NK-92 treated with Interleukin-12 subunit alpha and Interleukin-12 subunit beta, amount 100 ng/mL, for 24 hours (cell line): ENCODE measurements at regions not wholly inside any gene's neighbourhood (a gene's known extent, or its start where the extent isn't known, plus 50 kb on each side); places are given as distances from the start of the nearest gene placed in this dataset.

Experiments used
- DNase-seq: peaks from one replicate; lab custom pipeline; 2025; lab: John Stamatoyannopoulos, UW

DNA sequence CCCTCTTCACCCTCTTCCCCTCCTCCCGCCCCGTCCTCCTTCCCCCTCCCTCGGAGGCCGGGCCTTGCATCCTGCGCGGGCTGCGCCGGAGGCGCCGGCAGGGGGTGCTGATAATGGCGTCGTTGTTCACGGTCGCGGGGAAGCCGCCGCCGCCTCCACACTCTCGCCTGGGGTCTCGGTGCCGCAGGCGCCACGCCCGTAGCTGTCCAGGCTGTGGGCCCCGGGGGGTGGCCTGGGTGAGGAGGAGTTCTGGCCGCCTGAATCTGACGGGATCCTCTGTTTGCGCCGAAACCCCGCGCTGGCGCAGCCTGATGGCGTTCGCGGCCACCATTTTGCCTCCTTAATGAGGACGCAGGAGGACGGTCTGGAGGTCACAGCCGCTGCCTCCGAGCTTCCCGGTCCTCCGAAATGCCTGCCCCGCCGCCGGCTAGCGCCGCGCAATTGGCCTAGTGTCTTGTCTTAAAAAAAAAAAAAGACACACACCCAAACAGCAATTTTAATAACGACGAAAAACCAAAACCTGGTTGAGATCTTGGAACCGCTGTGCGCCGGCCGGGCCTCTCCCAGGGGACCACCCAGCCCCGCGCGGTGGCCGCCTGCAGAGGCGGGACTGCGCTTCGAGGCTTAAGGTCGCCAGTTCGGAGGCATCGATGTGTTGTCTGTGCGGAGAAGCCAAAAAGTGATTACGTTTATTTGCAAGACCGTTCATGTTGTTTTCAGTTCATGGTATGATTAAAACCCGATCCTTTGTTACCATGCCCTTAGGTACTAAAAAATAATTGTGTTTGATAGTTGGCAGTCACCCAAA, 106.6 kb upstream of the HNRNPU start:
- DNase-seq: peak; percentile 90

DNA sequence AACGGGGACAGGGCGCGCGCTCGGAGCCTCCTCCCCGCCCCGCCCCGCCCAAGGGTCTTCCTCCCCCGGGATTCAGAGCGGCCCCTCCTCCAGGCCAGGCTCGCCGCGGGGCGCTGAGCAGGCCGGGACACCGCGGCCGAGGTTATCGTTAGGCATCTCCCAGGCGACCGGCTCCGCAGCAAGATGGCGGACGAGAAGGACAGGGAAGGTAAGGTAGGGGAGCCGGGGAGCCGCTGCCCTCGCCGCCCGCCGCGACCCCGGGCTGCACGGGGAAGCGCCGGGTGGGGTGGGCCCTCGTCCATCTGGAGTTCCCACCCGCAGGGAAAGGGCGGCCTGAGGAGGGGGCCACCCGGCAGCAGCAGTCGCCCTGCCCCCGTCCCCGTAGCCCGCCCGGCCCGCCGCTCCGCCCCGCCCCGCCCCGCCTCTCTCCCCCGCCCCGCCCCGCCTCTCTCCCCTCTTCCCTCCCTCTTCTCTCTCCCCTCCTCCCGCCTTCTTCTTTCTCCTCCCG, 105.9 kb upstream of the HNRNPU start:
- DNase-seq: peak; percentile 85

DNA sequence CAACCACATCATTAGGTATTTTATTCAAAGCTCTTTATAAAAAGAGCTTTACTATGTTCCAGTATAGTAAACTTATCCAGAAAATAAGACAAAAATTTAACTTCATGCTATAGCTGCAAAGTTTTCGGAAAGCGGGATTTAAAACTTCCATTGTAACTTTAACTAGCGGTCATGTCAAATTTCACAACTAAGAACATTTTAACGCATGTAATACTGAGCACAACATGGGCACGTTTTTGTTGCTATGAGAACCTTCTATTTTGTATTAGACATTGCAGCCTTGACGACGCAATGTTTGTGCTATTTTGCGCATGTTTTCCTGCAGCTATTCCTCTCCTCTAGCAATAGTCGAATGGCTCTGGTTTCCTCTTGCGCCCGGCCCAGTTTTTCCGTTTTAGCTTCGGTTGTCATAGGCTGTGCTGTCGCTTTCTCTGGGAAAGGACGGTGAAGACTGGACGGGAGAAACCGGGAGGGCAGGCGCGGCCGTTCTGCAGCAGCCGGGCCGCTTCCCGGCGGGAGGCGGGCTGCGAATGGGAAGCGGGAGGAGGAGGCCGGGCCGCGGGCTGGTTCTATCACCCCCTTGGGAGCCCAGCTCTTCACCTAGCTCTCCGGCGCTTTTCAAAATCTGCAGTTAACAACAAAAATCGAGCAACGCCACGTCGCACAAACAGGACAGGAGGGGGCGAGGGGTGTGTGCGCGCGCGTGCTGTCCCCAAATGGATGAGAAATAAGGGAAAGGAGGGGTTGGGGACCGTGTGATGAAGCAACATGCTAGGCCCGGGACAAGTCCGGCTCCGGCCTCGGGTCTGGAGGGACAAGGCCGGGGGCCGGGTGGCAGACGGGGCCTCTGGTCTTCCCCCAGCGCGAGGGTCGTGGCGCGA, 105.3 kb upstream of the HNRNPU start:
- DNase-seq: peak; percentile 64

DNA sequence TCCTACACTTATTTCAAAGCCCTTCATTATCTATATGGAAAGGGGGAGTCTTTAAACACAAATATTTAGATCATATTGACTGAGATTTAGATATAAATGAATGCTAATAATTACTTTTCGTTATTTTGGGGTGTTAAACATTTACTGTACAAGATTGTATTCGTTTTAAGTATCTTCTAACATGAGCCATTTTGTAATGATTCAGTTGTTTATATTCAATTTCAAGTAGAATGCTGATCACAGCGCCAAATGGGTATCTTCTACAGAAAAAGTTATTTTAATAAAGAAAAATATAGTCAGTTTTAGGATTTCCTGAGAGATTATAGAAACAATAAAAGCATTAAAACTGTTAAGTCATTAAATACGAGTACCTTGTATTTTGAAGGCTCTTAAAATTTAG, 104.5 kb upstream of the HNRNPU start:
- DNase-seq: no peak

DNA sequence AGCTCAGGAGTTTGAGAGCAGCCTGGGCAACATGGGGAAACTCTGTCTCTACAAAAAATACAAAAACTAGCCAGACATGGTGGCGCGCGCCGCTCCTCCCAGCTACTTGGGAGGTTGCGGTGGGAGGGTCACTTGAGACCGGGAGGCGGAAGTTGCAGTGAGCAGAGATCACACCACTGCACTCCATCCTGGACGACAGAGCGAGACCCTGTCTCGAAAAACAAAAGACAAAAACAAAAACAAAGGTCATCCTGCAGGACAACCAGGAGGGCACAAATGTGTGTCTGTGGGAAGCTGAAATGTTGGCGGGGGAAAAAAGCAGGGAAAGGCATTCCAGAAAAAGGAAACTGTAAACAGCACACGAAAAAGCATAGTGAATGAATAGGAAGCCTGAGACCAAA, 104.1 kb upstream of the HNRNPU start:
- no peak for DNase-seq

DNA sequence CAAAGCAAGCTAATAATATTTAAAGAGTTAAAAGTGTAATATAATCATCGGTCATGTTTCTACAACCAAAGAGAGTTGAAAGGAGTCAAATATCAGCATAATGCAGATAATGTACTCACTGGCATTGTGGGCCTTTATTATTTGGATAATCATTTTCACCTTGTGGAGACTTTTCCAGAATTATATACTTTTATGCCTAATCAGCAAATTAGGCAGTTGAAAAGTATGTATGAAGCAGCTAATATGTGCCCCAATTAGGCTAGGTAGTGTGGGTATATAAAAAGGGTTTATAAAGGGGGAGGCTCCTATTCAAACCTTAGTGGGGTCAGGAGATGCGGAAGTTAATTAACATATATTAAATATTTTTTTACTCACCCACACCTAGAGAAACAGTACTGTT, 102.8 kb upstream of the HNRNPU start:
- no peak for DNase-seq

DNA sequence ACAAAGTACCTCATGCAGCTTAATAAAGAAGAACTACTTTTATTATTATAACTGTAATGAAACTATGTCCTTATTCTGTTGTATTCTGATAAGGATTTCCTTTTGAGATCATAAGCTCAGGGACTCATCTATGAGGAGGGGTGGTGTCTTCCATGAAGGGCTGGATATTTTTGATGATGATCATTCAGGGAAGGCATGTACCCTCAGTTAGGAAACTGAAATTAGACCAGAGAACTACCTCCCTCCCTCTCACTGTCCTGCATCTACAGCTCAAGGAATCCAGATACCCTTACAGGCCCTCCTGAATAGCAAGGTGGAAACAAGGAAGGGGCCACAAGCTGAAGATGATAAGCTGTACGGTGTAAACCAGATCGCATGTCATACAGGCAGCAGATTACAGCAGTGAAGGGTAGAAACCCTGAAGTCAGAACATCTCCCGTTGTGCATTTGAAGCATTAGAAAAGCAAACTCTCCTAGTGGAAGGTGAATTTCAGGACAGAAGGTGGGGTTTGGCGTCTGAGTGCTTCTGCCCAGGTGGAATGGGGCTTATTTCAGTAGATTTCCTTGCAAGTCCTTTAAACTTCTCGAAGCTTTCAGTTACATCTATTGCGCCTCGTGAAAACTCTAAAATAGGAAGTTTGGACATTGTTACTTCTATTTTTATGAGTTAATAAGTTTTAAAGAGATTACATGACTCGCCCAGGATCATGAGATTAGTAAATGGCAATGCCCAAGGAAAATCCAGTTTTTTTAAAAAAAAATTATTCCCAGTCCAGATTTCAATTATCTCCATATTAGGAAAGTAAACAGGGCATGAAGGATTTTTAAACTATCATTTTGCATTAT, 101.1 kb upstream of the HNRNPU start:
- DNase-seq: no peak

DNA sequence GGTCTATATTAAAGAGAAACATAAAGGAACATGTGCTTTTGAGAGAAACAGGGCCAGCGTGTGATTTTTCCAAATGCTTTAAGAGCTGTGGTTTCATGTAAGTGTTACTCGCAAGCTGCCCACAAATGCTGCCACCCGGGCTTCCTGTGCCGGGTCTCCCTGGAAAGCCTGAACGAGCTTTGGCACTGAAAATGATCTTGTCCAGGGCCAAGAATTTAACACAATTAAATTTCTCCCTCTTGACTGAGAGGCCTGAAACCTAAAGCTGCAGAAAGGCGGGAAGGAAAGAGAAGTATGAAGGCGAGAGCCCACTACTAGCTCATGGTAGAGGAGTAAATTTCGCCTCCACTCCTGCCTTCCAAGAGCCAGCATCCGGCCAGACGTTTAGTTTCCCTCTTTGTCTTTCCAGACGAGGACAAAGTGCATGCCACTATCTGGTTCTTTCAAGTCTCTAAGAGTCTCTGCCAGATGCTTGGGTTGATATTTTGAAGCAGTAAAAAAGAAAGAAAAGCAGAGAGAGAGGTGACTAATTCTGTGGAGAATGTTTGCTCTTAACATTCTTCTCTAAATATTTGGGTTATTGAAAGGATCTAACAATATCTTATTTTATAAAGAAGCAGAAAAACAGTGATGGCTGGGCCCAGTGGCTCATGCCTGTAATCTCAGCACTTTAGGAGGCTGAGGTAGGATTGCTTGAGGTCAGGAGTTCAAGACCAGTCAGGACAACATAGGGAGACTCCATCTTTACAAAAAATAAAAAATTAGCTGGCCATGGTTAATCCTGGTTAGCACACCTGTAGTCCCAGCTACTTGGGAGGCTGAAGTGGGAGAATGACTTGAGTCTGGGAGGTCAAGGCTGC, 100.0 kb upstream of the HNRNPU start:
- peak; percentile 39 for DNase-seq

DNA sequence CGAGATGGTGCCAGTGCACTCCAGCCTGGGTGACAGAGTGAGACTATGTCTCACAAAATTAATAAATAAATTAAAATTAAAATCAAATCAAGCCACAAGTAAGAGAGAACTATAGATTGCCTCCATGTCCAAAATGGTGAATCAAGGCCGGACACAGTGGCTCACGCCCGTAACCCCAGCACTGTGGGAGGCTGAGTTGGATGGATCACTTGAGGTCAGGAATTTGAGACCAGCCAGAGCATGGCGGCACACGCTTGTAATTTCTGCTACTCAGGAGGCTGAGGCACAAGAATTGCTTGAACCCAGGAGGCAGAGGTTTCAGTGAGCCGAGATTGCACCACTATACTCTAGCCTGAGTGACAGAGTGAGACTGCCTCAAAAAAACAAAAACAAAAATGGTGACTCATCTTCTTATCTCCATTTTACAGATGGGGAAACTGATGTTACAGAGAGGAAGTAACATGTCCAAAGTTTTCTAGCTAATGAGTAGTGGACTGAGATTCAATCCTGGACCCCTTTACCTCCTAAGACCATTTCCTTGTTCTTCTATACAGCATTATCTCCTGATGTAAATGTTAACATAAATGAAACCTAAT, 99.0 kb upstream of the HNRNPU start:
- no peak for DNase-seq

DNA sequence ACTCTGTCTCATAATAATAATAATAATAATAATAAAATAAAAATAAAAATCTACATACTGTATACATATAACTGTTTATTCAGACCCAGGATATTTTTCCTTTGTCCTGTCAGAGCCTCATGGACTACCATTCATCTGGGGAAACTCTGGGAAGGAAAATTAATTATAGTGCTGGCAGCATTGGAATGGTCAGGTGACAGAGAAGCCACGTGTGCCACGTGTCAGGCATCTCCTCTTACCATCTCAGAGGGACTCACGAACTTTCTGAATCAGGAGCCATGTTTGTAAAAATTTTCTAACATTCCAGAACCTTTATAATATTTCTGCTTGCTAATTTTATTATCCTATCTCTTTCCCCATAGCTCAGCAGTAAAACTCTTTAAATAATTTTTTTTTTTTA, 97.8 kb upstream of the HNRNPU start:
- no peak for DNase-seq

DNA sequence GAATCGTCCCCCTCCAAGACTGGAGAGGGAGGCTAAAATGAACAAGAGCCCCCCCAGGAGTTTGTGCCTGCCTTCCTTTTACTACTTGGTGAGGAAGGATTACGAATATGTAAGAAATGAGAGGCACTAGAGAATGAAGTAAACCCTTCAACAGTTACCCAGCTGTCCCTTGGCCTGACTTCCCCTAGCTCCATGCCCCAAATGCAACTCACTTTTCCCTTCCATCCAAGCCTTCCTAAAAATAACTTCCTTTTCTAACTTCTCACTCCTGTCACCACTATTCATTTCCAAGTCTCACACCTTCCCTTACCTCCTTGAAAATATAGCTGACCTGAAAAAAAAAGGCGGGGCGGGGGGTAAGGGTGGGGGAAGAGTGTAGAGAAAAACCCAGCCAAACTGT, 96.6 kb upstream of the HNRNPU start:
- DNase-seq: no peak

DNA sequence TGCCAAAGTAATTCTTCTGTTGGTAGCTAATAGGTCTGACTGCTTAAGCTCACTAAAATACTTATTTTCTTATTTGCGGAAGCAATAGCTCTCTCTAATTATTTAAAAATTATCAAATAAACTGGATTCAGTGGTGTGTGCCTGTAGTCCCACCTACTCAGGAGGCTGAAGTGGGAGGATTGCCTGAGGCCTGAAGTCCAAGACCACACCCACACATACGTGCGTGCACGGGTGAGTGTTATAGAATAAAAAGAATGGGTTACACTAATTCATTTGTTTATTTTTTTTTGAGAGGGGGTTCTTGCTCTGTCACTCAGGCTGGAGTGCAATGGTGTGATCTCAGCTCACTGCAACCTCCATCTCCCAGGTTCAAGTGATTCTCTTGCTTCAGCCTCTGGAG, 94.2 kb upstream of the HNRNPU start:
- DNase-seq: no peak

DNA sequence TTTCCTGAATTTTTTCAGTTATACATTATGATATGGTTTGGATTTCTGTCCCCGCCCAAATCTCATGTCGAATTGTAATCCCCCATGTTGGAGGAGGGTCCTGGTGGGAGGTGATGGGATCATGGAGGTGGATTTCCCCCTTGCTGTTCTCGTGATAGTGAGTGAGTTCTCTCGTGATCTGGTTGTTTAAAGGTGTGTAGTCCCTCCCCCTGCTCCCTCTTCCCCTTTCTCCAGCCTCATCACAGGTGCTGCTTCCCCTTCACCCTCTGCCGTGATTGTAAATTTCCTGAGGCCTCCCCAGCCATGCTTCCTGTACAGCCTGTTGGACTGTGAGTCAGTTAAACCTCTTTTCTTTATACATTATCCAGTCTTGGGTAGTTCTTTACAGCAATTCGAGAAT, 93.2 kb upstream of the HNRNPU start:
- no peak for DNase-seq

DNA sequence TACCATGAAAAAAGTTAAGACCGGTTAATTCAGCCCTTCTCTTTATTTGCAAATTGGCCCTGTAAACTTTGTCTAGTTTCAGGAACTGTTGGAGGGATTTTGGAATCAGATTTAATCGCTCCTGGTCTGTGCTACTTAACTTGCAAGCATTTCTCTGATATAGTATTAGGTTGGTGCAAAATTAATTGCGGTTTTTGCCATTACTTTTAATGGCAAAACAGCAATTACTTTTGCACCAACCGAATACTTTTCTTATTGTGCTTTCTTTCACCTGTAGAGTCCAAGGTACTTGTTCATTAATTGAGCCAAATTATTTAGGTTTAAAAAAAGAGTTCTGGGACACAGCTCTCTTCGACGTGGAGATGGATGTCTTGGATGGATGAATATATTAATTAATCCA, 92.8 kb upstream of the HNRNPU start:
- no peak for DNase-seq

DNA sequence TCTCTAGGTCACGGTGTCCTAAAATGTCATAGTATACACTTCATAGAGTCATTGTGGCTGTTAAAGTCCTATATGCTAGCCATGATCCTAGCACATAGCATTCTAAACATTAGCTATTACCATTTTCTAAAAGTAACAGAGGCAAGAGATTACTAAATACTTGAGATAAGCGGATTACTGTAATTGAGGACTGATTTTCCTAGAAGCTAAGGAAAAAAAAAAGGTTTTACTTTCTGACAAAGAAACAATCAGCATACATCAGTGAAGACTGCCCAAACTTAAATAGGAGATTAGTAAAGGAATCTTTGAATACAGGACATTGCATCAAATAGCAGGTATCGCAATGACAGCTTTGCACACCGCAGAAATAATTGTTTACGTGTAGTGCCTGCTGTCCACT, 91.3 kb upstream of the HNRNPU start:
- DNase-seq: no peak

DNA sequence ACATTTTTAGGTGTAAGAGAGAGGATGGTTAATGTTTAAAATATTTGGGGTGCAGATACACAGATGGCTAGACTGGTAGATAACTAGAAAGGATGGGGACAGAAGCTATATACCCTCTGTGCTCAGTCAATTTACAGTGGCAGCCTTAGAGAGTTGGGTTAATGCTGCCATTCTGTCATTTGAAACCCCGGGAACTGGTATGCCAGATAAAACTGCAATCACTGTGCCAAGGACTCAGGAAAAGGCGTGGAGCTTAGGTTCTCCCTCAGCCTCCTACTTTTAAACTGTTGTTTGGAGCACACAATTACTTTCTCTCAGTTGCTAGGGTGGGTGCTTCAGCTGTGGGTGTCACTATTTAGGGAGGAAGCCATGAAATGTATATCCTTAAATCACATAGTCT, 90.0 kb upstream of the HNRNPU start:
- no peak for DNase-seq

DNA sequence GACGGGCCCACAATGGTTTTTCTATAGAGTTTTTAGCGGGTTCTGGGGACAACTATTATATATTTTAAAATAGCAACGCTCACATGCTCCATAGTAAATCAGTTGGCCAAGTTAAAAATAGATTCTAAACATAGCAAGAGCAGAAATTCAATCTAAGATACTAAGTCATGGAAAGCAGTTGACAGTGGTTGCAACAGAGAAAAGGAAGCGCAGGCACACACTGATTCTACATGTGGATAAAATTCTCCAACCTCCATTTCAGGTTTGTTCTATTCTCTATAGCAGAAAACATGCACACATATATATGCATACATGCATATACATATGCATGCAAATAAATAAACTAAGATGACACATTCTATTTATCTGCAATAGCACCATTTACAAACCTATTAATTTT, 89.6 kb upstream of the HNRNPU start:
- no peak for DNase-seq

DNA sequence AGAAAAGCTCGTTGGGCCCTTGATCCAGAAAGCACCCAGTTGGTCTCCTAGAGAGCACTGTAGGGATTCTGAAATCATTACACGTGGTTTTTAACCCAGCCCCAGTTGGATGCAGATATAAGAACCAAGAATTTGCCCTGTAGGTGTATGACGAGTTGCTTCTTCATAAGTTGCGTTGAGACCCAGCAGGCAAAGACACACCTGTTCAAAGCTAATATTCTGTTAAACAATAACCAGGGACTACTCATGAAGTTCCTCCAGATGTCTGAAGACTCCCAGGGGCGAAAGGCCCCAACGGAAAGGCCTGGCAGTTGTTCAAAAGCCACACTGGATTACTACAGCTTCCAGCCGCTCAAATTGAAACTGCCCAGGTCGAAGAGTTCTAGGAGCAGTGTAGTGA, 88.6 kb upstream of the HNRNPU start:
- DNase-seq: no peak

DNA sequence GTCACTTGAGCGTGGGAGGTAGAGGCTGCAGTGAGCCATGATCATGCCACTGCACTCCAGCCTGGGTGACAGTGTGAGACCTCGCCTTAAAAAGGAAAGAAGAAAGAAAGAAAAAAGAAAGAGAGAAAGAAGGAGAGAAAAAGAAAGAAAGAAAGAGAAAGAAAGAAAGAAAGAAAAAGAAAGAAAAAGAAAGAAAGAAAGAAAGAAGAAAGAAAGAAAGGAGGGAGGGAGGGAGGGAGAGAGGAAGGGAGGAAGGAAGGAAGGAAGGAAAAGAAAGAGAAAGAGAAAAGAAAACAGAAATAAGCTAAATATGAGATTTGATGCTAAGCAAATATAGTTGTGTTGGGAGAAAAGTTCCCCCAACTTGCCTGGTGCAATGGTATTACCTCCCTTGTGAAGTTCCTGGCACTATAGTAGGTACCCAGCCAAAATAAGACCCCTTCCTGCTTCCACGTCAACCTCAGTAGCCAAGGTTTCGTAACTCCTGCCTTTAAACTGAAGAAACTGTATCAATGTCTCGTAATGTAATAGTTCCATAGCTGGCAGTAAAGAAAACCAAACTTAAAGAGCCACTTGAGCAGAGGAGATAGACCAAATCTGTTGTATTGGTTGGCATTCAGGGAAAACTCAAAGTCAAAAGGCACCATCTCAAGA, 88.1 kb upstream of the HNRNPU start:
- no peak for DNase-seq

DNA sequence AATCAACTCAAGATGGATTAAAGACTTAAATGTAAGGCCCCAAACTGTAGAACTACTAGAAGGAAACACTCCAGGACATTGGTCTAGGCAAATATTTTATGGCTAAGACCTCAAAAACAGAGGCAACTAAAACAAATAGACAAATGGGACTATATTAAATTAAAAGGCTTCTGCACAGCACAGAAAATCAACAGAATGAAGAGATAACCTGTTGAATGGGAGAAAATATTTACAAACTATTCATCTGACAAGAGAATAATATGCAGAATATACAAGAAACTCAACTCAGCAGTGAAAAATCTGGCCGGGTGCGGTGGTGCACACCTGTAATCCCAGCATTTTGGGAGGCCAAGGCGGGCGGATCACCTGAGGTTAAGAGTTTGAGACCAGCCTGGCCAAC, 84.1 kb upstream of the HNRNPU start:
- no peak for DNase-seq
